Stimulated activated CD4-positive, alpha-beta T cell treated with anti-CD3 and anti-CD28 coated beads, Interleukin-2, amount 100 ng/mL, for 4 hours (primary cell): ENCODE measurements at regions not wholly inside any gene's neighbourhood (a gene's known extent, or its start where the extent isn't known, plus 50 kb on each side); places are given as distances from the start of the nearest gene placed in this dataset.
A peak's percentile ranks its signal among the peaks of the same experiment; 100 is the strongest.
"Not testable (repeated sequence)": the region's sequence is repeated elsewhere in the genome, so short reads cannot be mapped to it uniquely, and the experiment has no call there.

Experiments used
- DNase-seq: peaks from one replicate; pipeline ENCODE4 v3.0.0-alpha.2; 2020; ENCODE audit warnings: low read depth

DNA sequence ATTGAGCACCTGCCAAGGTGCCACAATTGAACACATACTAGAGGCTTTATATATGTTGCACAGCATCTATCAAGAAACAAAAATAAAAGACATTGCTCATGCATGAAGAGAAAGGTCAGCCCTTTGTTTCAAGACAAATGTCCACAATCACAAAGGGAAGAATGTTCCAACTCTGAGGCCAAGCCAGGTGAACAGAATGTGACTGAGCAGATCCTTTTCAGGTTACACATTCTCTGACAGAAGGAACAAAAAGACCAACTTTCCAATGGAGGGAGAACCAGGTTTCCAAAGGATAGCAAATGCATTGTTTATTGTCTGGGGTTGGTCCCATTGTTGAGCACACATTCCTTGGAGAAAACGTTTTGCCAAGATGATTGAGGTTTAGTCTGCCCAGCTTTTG is 50.2 kb upstream of the FAM174B start:
- DNase-seq = no peak

- DNase-seq = no peak
Observed at GRCh38 chr15:92706201-92706600, 50.6 kb upstream of the FAM174B start.

DNA sequence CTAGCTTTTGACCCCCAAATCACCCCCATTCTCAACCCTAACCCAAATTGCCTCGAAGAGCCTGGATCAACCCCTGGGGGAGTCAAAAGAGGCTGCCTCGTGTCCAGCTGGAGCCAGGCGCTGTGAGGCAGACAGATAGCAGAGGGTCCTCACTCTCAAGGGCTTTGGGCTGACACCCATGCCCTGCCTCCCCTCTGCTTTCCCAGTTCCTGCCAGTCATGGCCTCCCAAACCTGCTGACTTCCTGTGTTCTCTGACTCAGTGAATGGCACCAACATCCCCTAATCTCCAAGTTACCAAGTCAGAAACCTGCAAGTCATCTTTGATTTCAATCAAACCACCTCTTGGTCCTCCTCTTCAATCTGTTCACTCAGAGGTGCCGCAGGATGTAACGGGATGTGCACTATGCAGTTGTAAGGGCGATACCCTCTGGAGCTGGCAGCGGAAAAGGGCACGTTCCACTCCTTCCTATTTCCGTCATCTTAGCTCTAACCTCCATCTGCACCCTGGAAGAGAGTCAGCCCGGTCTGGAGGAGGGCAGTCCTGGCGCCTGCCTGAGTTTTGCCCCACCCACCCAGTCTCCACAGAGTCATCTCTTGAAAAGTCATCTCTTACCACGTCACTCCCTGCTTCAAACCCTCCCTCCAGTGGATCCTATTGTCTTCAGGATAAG is 52.4 kb upstream of the FAM174B start:
- DNase-seq = no peak

- DNase-seq = no peak
Observed at GRCh38 chr15:92708635-92709034, 53.1 kb upstream of the FAM174B start.

DNA sequence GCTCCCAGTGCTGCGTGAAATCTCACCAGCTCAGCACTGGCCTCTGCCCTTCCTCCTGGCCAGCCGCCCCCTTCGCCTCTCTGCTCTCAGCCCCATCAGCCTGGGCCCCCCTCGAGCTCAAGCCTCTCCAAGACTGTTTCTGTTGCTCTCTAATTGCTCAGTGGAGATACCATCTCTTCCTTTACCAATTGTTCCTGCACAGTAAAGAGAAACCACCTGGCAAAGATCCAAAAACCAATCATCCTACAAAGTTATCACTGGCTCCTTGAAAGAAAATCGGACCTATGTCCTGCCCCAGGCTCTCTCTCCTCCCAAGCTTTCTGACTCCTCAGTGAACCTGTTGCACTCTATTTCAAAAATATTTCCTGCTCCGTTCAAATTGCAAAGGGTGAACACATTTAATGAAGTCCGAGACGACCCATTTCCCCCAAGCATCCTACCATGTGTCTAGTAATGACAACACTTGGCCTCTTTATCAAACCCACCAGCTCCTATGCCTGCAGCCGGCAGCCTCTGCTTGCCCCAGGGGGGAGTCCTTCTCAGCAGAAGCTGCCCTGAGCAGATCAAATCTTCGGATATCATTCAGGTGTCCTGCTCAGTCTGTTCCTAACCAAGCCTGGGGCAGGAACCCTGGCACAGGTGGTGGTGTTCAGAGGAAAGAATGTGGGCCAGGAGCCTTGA is 53.7 kb upstream of the FAM174B start:
- no peak for DNase-seq

DNA sequence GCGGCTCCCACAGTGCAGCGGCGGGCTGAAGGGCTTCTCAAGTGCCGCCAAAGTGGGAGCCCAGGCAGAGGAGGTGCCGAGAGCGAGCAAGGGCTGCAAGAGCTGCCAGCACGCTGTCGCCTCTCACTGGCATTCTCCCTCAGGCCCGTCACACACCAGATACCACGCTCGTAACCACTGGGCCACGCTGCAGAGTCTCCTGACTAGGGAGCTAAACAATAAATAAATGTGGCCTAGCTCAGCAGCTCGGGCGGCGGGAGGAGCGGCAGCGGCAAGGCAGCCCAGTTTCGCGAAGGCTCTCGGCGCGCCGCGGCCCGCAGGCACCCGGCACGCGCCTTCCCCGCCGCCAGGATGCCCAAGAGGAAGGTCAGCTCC is 55.9 kb upstream of the FAM174B start:
- DNase-seq = no peak

DNA sequence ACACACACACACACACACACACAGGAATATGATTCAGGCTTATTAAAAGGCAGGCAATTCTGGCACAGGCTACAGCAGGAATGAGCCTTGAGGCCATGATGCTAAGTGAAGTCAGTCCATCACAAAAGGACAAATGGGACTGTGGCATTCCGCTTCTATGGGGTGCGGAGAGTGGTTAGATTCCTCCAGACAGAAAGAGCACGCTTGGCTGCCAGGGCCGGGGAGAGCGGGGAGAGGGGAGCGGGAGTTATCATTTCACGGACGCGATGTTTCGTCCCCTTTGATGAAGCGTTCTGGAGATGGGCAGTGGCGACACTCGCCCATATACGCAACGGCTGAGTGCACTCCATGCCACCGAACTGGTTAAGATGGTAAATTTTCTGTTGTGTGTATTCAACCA is 58.5 kb upstream of the FAM174B start:
- no peak for DNase-seq

DNA sequence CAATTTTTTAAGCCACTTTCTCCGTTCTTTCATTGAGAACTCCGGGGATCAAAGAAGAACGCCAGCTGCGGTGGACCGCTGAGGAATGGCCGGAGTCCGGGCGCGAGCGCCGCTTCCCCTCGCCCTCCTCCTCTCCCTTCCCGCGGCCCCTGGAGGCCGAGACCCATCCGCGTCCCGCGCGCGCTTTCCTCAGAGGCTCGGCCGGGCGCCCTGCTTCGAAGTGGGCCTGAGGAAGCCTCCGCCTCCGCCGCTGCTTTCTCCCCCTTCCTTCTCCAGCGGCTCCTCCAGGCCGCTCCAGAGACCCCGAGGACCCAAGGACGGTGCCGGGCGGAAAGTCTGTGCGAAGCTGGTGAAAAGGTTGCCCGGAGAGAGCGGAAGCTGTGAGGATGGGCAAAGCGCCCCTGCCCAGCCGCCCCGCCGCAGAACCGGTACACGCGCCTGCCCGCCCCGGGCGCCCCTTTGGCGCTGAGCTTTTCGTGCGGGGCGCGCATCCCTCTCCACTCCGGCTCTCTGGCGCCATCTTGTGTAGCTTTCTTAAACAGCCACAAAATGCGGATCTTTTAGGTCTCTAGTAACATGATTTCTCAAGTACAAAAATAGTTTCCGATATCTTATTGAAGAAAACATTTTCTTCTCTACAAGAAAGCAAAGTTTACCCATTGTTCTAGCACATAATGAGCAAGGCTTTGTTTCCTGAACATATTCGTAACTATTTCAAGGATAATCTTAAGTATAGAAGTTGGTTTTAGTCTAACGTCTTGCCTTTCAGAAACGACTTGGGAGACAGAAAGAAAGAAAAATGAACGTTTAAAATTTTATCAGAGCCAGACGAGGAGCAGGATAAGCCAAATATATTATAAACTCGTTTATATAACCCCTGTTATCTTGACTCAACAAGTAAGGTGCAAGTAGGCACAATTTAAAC is 59.2 kb upstream of the FAM174B start:
- DNase-seq = peak; percentile 62

- no peak for DNase-seq
Observed at GRCh38 chr15:92715758-92716157, 60.2 kb upstream of the FAM174B start.

DNA sequence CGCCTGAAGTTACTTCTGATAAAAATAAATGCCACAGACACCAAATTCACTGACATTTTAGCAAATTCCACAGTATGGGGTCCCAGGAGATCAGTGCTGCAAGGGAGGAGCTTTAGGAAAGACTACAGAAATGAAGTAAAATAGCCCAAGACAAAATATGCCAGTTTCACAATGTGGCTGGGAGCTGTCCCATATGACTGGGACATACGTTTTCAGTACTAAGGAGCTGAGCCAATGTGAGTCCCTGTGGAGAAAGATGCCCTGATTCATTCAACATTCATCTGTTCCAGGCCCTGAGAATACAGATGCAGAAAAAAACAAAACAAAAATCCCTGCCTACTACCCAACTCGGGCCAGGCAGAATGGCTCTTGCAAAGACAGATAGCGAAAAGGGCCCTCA is 63.4 kb upstream of the FAM174B start:
- DNase-seq = no peak

GRCh38 chr15:92724144-92724543 is 68.6 kb upstream of the FAM174B start:
- no peak for DNase-seq

DNA sequence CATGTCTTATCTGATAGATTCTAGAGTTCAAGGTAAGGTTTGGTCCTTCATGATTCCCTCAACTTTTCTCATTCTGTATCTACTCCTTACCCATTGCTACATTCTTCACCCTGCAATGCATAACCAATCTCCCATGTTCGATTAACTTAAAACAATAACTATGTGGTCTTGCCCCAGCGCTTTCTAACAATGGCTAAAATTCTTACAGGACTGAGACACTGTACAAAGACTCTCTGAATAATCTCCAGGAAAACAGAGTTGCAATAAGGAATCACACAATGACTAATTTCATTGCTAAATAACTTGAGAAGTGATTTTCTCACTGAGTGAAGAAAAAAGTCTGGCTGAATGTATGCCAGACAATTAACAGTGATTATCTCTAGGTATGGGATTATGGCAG is 69.6 kb upstream of the FAM174B start:
- DNase-seq = no peak

- no peak for DNase-seq
Observed at GRCh38 chr15:92728266-92728665, 72.7 kb upstream of the FAM174B start.

DNA sequence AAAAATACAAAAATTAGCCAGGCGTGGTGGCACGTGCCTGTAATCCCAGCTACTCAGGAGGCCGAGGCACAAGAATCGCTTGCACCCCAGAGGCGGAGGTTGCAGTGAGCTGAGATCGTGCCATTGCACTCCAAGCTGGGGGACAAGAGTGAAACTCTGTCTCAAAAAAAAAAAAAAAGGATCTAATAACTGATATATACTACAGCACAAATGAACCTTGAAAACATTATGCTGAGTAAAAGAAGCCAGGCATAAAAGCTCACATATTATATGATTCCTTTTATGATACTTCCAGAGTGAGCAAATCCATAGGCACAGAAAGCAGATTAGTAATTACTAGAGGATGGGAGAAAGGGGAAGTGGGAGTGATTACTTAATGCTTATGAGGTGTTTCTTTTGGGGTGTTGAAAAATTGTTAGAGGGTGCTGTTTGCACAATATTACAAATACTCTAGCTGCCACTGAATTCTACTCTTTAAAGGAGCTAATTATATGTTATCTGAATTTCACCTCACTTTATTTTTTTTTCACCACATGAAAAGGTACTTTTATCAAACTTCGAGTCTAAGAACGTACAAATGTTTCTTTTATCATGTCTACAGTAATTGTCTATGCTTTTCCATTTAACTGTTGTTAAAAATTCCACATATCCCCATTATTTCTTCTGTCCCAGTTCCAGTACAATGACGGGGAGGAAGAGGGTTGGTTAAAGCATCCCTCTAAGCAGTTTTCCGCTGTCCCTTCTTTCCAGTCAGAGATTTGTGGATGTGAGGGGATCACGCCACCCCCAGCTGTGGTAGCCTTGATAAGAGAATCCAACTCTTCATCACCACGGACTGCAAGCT is 77.7 kb upstream of the FAM174B start:
- no peak for DNase-seq

GRCh38 chr15:92733934-92734521 is 78.5 kb upstream of the FAM174B start:
- no peak for DNase-seq

- not testable (repeated sequence) for DNase-seq
Observed at GRCh38 chr15:92739246-92739645, 83.7 kb upstream of the FAM174B start.

DNA sequence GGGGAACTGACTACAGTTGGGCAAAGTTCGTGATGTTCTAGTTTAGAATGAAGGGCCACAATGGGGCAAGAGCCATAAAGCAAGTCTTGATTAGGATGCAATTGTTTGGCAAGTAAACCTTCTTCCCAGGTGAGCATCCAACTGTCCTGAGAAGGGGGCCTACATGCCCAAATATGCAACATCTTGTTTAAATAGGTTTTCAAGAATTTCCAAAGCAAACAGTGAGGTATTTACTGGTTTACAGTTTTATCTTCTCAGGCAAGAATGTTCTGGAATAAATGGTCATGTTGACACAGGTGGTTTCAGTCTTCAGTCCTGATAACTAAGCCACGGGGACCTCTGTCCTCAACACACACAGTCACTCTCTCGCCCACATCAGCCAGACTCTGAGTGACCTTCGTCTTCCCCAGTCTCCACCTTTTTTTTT is 90.3 kb upstream of the FAM174B start:
- DNase-seq = no peak

DNA sequence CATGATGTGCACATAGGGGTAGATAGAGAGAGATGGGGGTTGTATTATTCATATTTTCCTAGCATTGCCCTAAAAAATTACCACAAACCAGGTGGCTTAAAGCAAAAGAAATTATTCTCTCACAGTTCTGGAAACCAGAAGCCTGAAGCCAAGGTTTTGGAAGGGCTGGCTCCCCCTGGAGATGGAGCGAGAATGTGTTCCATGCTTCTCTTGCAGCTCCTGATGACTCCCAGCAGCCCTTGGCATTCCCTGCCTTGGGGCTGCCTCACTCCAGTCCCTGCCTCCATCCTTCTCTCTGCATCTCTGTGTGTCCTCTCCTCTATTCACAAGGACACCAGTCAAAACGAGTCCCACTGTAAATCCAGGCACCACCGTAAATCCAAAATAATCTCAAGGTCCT is 91.5 kb upstream of the FAM174B start:
- no peak for DNase-seq

DNA sequence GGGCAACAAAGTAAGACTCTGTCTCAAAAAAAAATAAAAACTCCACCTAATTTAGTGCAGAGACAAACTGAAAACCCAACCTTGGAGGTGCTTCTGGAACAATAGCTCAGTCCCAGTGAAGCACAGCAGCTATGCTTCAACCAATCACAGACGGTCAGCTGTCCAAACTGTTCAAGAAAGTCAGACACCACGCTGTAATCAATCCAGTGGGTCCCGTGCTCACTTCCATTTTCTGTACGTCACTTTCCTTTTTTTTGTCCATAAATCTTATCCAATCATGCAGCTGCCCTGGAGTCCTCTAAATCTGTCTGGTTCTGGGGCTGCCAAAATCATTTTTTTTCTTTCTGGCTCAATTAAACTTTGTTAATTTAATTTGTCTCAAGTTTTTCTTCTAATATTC is 93.6 kb upstream of the FAM174B start:
- DNase-seq = no peak

GRCh38 chr15:92749946-92750345 is 94.4 kb upstream of the FAM174B start:
- no peak for DNase-seq

DNA sequence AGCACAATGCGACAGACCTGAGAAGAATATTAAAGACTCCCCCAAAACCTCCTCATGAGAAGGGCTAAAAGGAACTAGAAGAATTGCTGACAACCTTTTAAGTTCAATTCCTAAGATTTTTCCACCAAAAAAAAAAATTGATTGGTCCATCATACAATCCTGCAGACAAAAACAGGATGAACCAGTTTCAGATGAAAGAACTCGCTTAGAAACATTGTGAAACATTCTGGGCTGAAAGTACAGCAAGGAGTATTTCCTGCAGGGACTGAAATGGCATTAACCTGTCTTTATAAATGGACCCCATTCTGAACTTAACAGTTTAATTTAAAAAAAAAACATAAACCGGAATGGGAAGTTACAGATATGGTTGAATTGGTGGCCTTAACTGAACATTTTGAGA is 96.0 kb upstream of the FAM174B start:
- no peak for DNase-seq

DNA sequence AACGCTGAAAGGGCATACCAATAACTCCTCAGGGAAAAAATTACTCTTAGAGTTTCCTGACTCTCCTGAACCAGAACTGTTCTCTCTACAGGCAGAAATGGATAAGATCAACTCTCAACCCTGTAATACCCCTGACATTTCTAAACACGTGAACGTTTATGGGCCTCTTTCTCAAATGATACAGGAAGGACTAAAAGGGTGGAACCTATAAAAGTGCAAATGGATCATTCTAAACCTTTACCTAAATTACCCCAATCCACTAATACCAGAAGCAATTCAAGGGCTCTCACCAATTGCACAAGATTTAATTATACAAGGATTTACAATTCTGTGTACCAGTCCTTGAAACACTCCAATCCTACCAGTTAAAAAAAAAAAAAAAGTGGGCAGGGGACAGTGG is 98.0 kb upstream of the FAM174B start:
- DNase-seq = no peak
